Myocyte (in vitro differentiated cells): ENCODE measurements at regions not wholly inside any gene's neighbourhood (a gene's known extent, or its start where the extent isn't known, plus 50 kb on each side); places are given as distances from the start of the nearest gene placed in this dataset.

Source experiments
- DNase-seq: peaks from one replicate; pipeline ENCODE4 v3.0.0-alpha.2; 2012; ENCODE audit warnings: low read depth

DNA sequence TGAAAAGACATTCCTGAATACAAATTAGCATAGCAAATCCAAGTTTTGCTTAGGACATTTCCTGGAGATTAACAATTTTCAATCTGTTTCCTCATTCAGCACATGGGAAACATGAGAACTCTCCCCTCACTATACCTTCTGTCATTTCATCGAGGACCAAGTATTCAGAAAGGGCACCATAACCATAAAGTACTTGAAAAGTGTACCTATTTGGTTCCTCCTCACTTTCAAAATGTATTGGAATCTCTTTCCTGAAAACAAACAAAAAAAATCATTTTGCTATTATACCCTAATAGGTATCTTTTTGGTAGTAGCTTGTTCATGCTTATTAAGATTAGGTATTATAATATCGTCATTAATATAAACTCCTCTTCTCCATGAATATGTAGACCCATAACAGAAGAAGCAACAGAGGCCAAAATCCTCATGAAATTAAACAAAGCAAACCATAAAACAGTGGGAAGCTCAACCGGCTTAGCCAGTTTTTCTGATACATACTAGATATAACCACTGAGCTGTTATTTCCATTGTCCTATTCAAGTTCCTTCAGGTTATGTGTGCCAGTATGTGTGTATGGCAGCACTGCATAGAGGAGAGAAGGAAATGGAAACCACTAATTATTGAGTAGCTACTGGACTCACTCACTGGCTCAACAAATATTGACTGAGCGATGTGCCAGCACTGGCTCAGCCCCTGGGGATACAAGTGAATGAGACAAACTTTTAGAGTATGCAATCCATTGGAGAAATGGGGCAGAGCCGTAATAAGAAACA, 274.0 kb downstream of the MAFB start:
- no peak for DNase-seq

DNA sequence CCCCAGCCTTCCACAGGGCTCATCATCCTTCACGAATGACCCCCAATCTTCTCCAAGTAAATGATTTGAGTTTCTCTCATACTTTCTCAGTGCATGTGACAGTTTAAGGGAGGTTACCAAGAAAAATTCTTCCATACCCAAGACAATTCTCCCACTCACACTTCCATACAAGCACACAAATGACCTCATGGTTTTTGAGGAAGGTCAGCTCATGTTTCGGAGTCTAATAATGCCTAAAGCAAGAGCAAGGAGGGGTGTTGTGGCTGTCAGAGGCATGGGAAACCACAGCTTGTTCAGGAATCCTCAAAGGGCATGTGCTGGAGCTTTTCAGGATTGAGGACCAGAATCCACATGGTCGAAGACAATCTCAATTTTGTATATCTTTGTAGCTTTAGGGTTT, 279.0 kb downstream of the MAFB start:
- DNase-seq = no peak

DNA sequence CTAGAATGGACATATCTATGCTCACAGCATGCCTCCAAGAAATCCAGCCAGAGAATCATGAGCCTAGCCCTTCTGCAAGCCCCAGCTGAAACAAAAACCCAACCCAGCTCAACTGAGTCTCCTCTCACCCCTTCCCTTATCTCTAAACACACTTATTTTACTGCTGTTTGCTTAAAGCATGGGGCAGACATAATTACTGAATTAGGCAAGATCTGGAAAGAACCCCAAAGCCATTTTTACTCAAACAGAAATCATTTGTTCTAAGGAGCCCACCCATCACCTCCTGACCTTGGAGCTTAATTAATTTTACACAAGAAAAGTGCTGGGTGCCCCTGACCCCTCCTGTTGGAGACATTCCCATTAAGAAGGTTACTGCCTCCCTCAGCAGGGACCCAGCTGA, 291.6 kb downstream of the MAFB start:
- DNase-seq = no peak

DNA sequence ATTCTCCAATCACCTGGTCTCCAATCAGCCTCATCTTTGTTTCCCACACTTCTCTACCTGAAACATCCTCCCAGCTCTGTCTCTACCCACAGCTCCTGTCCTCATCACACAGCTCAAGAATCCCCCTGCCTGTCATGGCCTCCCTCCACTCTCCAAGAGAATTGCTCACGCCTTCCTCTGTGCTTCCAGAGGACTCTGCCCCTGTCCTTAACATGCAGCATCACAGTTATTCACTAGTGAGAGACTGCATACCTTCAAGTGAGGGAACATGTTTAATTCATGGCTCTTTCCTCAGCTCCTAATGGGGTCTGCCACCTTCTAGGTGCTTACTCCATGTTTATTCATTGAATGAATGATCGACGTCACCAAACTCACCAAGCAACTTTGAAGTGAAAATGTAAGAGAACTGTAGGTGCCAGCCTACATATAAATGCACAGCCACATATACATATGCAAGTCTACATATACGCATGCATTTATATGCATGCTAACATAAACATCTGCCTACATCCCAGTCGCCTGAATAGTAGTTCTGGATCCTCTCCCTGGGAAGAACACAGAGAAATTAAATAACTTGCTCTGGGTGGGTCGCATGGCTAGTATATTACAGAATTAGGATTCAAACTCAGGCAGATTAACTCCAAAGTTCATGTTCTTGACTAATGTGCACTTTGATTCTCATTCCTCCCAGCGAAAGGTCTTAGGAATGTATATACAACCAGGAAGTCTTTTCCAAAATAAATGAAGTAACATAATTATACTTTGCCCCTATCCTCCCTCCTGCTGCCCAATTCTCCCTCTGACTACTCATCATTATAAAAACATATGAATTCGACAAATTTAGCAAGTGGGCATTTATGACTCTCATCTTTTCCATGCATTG, 295.6 kb downstream of the MAFB start:
- no peak for DNase-seq

DNA sequence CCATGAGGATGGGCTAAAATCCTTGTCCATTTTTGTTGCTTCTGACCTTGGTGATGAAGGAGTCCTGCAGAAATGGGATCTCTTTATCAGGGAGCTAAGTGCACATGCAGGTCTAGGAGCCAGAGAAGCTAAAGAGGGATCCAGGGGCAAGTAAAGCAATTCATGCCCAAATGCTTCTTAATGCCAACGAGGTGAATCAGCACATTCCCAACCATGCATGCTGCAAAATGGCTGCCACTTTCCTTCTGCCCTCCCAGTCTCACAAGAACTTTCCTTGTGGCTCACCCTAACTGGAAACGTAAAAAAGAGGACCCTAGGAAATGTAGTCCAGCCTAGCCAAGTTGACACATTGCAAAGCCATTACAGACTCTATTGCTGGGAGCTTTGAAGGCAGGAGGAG, 298.4 kb downstream of the MAFB start:
- no peak for DNase-seq

DNA sequence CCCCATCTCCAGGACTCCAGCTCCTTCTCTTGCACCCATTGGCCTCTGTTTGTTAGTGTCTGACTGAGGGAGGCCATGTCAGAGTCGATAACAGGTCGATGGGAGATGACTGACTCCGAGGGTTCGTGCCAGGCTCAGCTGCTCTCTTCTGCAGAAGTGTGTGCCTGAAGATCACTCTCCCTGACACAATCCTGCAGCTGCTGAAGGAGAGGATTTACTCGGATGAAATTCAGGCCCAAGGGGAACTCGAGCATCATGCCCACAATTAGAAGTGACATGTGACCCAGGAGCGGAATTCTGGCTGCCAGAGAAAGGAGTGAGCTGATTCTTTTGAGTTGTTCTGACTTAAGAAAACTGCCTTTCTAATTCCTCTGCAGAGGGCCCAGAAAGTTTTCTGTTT, 318.2 kb downstream of the MAFB start:
- DNase-seq = peak; percentile 1

DNA sequence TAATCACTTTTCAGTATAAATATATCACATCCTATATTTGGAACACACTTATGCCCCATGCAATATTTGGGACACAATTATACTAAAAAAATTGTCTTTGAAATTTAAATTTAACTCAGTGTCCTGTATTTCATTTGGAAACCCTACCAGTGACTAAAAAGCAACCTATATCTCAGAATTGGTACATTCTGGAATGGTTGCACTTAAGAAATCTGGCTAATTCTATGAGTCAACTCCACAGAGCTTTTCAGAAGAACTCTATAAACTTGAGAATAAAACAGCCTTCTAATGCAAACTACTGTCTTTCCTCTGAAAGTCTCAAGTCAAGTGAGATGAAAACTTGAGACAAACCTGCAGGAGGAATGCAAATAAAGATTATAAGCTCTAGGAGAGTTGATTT, 320.2 kb downstream of the MAFB start:
- DNase-seq = no peak

DNA sequence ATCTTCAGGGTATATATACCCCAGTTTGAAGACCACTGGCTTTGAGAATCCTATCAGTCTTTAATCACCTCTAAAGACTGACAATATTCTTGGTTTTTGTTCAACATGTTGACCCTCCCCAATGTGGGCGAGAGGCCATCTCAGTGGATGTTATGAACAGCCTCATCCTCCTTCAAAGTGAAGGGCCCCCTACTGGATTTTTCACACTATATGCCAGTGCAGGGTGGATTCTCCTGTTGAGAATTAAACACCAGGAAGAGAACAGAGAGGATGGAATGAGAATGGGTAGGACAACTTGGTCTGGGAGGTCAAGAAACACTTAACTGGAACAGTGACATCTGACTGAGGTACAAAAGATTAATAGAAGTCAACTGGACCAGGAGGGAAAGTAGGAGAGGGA, 327.1 kb downstream of the MAFB start:
- DNase-seq = no peak

DNA sequence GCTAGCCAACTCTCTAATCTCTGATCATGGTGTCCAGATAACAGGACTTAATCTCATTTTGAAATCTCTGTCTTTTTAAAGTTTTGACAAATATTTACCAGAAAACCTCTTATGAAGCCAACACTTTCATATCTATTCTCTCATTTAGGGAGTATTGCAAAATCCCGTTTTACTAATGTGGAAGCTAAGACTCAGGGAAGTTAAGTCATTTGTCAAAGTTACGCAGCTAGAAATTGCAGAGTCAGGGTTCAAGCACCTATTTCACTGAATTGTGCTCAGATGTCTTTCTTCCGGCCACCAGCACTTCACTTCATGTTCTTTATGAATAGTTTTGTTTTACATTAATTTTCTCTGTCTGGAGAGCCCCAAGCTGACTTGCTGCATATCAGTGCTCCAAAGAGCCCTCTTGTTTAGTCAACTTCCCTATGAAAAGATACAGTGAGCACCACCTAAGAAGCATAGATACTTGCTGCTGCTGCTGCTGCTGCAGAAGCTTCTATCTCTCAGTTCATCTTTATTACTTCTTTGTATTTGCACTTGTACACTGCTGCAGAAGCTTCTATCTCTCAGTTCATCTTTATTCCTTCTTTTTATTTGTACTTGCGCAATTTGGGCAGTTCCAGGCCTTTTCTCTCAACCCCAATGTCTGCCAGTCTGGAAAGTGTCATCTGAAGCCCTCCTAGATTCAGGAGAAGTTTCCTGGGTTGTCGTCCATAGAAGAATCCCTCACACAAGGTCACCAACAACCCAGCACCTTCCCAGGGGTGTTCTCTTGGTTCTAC, 329.7 kb downstream of the MAFB start:
- DNase-seq = no peak

DNA sequence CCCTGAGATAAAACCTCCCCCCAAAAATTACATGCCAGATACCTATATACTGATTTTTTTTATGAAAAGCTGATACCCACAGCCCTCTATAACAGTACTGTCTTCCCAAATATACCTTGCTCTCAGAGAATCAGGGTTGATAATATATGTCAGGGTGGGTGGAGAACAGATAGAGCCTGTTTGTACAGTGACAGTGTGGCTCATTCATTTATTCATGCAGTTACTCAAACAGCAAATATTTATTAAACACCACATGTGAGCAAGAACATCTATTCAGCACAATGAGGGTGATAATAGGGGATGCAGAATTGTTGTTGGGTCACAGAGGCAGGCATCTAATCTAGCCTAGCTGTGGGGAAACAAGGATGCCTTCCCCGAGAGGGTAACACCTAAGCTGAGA, 334.2 kb downstream of the MAFB start:
- no peak for DNase-seq

DNA sequence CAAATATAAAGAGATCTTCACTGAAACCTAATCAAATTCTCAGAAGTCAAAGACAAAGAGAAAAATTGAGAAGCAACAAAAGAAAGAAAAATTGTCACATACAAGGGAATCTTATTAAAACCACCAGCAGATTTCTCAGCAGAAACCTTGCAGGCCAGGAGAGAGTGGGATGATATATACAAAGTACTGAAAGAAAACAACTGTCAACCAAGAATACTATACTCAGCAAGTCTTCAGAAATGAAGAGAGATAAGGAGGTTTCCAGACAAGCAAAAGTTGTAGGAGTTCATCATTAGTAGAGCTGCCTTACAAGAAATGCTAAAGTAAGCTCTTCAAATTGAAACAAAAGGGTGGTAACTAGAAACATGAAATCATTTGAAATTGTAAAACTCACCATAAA, 345.6 kb downstream of the MAFB start:
- no peak for DNase-seq

DNA sequence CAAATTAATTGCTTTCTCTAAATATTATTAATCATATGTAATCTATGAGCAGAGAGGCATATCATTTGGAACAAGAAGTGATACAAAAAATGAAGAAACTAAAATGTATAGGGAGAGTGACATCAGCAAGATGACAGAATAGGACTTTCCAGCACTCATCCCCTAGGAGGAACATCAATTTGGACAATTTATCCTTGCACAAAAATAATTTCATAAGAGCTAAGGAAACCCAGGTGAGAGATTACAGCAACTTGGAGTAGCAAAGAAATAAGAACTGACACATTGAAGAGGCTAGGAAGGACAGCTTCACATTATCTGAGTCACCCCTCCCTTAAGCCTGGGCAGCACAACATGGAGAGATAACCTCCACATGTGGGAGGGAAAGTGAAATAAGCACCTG, 347.5 kb downstream of the MAFB start:
- no peak for DNase-seq

DNA sequence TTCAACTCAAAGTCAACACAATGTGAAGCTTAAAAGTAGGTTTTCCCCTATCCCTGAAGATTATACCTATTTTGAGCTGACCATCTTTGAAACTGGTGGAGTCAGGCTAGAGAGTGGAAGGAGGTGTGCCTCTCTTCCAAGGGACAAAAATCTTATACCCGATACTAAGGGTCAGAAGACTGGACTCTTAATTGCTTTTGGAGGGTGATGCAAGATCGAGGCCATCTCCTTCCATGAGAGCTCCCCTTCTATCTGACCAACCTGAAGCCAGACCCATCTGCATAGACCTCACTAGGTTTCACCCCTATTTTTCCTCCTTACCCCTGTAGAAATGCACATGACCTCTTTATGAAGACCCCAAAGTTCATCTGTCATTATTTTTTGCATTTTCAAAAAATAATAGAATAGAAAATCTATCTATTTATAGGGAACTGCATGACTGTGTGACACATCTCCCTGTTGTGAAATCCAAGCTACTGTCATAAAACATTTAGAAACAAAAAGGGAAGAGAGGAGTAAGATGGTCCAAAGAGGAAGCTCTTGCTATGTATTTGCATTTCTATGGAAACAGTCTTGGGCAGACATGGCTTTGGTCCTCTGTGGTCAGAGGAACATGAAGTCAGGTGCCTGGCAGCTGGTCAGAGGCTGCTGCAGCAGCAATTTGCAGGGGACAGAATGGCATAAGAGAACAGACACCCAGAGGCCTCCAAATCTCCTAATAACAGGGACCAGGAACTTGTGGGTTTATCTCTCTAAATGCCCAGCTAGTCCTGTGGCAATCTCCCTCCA, 349.2 kb downstream of the MAFB start:
- DNase-seq = no peak

DNA sequence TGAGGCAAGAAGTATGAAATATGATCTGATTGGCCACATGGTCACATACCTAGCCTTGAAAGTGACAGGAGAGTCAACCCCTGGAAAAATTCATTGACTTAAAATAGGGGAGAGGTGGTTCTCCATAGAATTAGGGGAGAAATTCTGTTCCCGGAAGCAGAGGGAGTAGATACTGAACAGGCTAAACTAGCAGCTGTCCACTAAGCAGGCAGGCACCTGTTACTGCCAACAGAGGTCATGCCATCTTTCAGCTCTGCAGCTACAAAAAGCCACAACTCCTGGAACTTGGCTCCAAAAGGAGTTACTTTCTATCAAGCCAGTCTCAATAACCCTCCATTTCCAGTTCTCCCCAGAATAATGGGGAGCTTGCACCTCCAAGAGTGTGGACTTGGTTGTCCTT, 352.5 kb downstream of the MAFB start:
- DNase-seq = peak; percentile 11

DNA sequence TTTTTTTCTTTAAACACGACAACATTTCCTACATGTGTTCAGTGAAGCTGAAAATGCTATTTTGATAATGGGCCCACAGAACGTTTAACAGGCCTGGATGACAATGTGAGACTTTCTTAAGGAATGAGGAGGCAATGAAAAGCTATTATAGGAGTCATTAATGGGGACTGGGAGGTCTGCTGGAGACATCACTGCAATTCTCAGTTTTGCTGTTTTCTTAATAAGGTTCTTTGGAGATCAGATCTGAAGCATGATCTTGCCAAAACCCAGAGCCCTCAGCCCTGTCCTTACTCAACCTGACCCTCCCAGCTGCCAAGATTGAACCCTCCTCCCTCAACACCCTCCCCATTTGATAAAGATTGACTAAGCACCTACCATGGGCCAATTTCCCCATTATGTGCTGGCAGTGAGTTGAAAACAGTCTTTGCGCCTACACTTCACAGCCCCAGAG, 353.1 kb downstream of the MAFB start:
- DNase-seq = no peak

DNA sequence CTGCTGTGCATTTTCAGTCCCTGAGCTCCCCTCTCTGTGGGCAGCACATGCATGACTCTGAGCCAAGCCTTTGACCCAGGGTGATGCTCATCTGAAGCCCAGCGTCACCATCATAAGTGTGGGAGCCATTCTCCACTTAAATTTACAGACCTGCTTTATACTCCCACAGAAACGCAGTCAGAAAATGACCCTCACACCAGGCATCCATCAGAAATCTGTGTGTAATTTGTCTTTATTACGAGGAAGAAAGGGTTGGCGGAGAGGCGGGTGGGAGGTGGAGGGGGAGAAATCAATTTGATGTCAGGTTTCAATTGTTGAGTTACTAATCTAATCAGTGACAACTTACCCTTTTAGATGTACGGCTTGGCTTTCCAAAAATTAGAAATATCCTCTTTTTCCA, 353.6 kb downstream of the MAFB start:
- no peak for DNase-seq

DNA sequence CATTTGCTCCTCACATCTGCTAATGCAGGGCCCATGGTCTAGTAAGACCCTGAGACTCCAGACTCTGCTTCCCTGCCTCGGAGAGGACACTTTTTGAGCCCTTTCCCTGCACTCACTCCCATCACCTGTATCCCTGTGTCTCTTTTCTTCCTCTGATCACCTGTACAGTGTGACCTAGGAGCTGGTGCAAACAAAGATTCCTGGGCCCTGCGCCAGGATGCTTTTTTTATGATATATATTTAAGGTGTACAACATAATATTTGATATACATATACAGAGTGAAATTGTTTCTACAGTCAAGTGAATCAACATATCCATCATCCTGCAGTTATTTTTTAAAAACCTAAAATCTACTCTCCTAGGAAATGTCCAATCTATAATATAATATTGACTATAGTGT, 355.4 kb downstream of the MAFB start:
- no peak for DNase-seq

DNA sequence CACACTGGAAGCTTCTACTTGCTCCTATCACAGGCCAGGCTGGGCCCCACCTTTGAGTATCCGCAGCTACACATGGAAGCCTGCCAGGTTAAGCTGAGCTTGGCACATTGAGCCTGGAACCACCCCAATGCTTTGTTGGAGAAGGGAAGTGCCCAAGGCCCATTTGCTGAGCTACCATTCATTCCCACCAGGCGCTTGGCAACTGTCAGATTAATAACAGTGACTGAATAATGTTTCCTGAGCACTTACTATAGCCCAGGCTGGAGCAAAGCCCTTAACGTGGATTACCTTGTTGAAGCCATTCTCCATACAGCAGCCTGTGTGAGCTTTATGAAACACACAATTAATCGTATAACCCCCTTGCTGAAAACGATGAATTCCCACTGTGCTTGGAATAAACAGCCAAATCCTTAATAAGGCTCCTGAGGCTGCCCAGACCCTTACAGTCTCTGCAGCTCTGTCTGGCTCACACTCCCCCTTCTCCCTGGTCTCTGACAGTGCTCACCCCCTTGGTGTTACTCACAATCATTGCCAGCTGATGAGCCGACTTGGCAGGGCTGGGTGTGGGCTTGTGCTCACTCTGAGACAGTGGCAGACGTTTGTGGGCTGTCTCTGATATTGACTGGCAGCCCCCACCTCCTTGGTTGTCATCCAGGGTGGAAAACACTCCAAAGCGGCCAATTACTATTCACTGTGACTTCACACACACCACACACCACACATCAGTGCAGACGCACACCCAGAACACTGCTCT, 357.1 kb downstream of the MAFB start:
- DNase-seq = no peak

DNA sequence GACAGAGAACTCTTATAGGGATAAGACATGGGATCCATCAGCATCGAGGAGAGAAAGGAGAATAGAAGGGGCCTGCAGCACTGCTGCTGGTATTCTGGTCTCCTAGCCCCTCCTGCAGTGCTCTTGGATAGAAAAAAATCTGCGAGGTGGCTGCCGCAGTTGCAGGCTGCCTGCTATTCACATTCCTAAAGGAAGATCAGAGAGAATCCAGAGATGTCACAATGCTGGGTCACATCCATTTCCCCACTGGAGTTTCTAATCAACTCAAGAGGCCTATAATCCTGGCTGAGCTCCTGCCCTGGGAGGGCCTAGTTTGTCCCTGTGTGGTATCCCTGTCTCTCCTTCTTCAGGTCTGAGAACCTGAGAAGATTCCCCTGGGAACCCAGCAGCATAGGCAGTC, 357.8 kb downstream of the MAFB start:
- DNase-seq = no peak

DNA sequence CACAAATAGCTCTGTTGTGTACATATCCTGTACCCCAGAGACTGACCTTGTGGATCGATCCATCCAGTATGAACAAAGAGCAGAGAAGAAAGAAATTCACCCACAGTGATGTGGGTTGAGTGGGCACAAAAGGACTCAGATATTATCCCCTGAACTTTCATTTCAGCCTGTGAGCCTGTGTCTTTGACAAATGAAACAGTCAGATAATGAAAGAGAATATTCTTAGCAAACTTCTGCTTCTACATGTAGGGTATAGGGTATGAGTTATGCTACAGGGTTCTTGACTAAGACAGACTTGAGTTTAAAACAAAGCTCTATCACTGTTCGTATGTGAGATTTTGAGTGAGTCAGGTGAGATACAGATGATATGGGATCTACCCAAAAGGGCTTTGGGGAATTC, 359.7 kb downstream of the MAFB start:
- DNase-seq = no peak
